Parathyroid adenoma (tissue), 2 donors: ENCODE measurements at regions not wholly inside any gene's neighbourhood (a gene's known extent, or its start where the extent isn't known, plus 50 kb on each side); places are given as distances from the start of the nearest gene placed in this dataset.

Experiments
- H2AFZ ChIP-seq: fragments of 300-600 bp; sonication (generic); one replicate; pipeline ENCODE4 v1.7.0; 2017; ENCODE audit warnings: antibody characterized with exemption, mild to moderate bottlenecking
- H3K27ac ChIP-seq: fragments of 300-600 bp; sonication (generic); one replicate; pipeline ENCODE4 v1.7.0; 2017
- H3K27me3 ChIP-seq: fragments of 300-600 bp; sonication (generic); one replicate; pipeline ENCODE4 v1.7.0; 2017; ENCODE audit warnings: low read length; ENCODE audit not compliant: control insufficient read depth, insufficient read depth
- H3K36me3 ChIP-seq: fragments of 300-600 bp; sonication (generic); one replicate; pipeline ENCODE4 v1.7.0; 2017; ENCODE audit warnings: low read length; ENCODE audit not compliant: control insufficient read depth, insufficient read depth
- H3K4me1 ChIP-seq: fragments of 300-600 bp; sonication (generic); one replicate; pipeline ENCODE4 v1.7.0; 2017; ENCODE audit warnings: control low read depth
- H3K4me2 ChIP-seq: fragments of 300-600 bp; sonication (generic); one replicate; pipeline ENCODE4 v1.7.0; 2017; ENCODE audit warnings: low read length
- H3K4me3 ChIP-seq: fragments of 300-600 bp; sonication (generic); one replicate; pipeline ENCODE4 v1.7.0; 2017; ENCODE audit warnings: low read depth, low read length
- H3K79me2 ChIP-seq: fragments of 300-600 bp; sonication (generic); one replicate; pipeline ENCODE4 v1.7.0; 2017; ENCODE audit warnings: control low read depth
- H3K9ac ChIP-seq: fragments of 300-600 bp; sonication (generic); one replicate; pipeline ENCODE4 v1.7.0; 2017; ENCODE audit warnings: mild to moderate bottlenecking
- H3K9me3 ChIP-seq: fragments of 300-600 bp; sonication (generic); one replicate; pipeline ENCODE4 v1.7.0; 2017; ENCODE audit warnings: low read length; ENCODE audit not compliant: control insufficient read depth
- TF ChIP-seq, protein P1 (sequence below): fragments of 300-600 bp; sonication (generic); IDR thresholded peaks from one replicate; pipeline ENCODE4 v1.7.0; 2017; ENCODE audit warnings: antibody characterized with exemption, mild to moderate bottlenecking
- donor health status: primary hyperparathyroidism.

DNA sequence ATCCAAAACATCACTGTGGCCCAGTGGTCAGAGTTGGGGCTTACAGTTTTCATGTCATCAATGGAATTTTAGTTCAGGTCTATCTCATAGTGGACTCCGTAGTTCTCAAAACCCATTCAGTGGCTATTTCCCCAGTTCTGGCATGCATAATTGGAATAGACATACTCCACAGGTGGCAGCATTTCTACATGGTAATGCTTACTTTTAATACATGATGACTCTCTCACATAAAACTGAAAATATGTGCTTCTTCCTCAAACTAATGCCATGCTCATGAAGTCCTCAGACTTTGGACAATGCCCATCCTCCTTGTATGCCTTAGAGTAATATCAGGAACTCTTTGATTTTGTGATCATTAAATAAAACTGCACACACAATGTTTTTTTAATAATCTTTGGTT lies 857.4 kb upstream of the GOT2 start:
- no peak overlapping the region for H3K27ac ChIP-seq
- no peaks in the 10 kb centered on the region for H3K36me3 ChIP-seq
- no peaks in the 10 kb centered on the region for H3K79me2 ChIP-seq
- H3K27me3 ChIP-seq, result no peaks in the 10 kb centered on the region
- no peak overlapping the region for H2AFZ ChIP-seq
- TF ChIP-seq, protein P1, sequence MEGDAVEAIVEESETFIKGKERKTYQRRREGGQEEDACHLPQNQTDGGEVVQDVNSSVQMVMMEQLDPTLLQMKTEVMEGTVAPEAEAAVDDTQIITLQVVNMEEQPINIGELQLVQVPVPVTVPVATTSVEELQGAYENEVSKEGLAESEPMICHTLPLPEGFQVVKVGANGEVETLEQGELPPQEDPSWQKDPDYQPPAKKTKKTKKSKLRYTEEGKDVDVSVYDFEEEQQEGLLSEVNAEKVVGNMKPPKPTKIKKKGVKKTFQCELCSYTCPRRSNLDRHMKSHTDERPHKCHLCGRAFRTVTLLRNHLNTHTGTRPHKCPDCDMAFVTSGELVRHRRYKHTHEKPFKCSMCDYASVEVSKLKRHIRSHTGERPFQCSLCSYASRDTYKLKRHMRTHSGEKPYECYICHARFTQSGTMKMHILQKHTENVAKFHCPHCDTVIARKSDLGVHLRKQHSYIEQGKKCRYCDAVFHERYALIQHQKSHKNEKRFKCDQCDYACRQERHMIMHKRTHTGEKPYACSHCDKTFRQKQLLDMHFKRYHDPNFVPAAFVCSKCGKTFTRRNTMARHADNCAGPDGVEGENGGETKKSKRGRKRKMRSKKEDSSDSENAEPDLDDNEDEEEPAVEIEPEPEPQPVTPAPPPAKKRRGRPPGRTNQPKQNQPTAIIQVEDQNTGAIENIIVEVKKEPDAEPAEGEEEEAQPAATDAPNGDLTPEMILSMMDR, result no peak
- H3K4me1 ChIP-seq, result no peaks in the 10 kb centered on the region
- H3K4me3 ChIP-seq, result no peak overlapping the region
- no peak overlapping the region for H3K4me2 ChIP-seq
- H3K9ac ChIP-seq, result no peak overlapping the region
- H3K9me3 ChIP-seq, result no peaks in the 10 kb centered on the region

DNA sequence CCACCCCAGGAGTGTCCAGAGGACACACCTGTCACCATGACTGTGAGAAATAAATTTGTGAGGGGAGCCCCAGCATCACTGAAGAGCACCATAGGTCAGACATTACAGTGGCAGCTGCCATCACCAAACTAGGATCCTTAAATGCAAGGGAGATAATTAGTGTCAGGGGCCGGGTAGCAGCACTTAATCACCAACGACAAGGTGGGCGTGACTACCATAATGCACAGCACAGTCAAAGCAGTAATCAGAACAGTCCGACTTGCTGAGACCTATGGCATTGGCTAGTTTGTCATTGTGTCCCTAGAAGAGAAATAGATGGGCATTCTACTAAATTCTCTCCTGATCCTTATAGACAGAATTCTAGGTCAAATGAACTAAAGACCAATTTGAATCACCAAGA lies 856.7 kb upstream of the GOT2 start:
- TF ChIP-seq, protein P1, result no peak
- Histone ChIP-seq H2AFZ (no peak overlapping the region), H3K27ac (no peak overlapping the region), H3K27me3 (no peaks in the 10 kb centered on the region), H3K79me2 (no peaks in the 10 kb centered on the region), H3K9ac (no peak overlapping the region), H3K4me3 (no peak overlapping the region), H3K4me2 (no peak overlapping the region), H3K36me3 (no peaks in the 10 kb centered on the region), H3K4me1 (no peaks in the 10 kb centered on the region), H3K9me3 (no peaks in the 10 kb centered on the region)

DNA sequence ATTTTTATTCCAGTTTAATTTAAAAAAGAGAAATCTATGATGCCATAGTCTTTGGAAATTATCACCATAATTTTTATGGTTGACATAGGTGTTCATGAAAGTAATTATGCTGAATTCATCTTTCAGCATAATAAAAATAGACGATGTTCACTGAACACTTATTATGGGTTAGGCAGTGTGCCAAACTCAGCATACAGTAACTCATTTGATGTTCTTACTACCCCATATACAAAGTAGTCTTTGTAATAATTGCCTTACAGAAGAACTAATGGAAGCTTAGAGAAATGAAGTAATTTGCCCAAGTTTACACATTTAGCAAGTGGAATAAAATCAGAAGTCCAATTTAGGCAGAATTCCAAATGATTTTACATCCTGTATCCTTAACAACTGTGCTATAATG lies 852.2 kb upstream of the GOT2 start:
- H3K27me3 ChIP-seq, result no peaks in the 10 kb centered on the region

DNA sequence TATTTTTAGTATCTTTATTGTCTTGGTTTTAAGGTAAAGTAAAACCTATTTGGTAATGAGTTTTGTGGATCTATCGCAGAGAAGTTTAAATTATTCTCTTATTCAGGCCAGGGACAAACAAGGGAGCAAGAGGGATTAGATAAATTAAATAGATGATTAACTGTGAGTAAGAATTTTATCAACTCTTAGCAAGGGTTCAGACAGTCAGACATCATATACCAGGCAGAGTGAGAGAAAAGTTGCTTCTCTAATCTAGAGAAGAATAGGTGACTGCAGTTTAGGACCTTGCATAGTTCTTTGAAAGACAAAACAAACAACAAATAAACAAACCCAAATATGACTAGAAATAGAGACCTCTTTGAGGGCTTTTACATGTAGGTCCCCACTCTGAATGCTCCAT lies 840.2 kb upstream of the GOT2 start:
- H3K4me3 ChIP-seq, result no peak overlapping the region
- no peaks in the 10 kb centered on the region for H3K9me3 ChIP-seq
- H3K4me2 ChIP-seq, result no peak overlapping the region
- no peaks in the 10 kb centered on the region for H3K36me3 ChIP-seq
- H3K79me2 ChIP-seq, result no peaks in the 10 kb centered on the region
- H3K27me3 ChIP-seq, result no peaks in the 10 kb centered on the region
- no peak overlapping the region for H2AFZ ChIP-seq
- TF ChIP-seq, protein P1, result no peak
- H3K27ac ChIP-seq, result no peak overlapping the region
- no peaks in the 10 kb centered on the region for H3K4me1 ChIP-seq
- no peak overlapping the region for H3K9ac ChIP-seq

More for the DNA sequence above, 852.2 kb upstream of the GOT2 start:
- Histone ChIP-seq H2AFZ (no peak overlapping the region), H3K9me3 (no peaks in the 10 kb centered on the region), H3K4me2 (no peak overlapping the region), H3K4me3 (no peak overlapping the region), H3K36me3 (no peaks in the 10 kb centered on the region), H3K79me2 (no peaks in the 10 kb centered on the region), H3K27ac (no peak overlapping the region), H3K4me1 (no peaks in the 10 kb centered on the region), H3K9ac (no peak overlapping the region)
- TF ChIP-seq, protein P1, result no peak

DNA sequence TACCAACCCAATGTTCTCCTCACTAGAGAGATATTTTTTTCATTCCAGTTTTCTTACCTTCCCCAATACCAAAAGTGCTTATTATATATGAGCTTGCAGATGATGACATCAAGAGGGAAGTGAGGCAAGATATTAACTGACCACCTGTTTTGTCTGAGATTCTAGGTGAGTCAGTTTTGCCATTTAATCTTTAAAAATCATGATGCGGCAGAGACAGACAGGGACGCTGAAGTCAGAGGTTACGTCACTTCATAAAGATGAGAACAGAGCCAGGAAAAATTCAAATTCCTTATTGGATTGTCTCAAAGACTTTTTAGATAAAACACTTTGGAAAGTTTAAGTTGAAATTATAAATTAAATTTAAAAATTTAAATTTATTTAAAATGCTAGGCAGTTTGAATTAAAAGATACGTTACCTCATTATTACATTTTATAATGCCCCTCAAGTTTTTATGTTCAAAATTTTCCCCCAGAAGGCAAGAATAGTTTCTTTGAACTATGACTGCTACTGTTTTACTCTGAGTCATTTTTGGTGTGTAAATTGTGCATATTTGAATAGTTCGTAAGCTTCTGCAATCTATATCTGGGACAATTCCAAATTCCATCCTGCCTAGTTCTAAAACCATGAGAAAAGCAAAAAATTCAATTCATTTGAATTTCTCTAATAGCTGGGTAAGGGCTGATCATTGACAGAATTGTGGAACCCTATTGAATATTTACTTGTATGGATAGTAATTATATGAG lies 839.6 kb upstream of the GOT2 start:
- Histone ChIP-seq H2AFZ (no peak overlapping the region), H3K4me1 (no peaks in the 10 kb centered on the region), H3K4me2 (no peak overlapping the region), H3K36me3 (no peaks in the 10 kb centered on the region), H3K9me3 (no peaks in the 10 kb centered on the region), H3K9ac (no peak overlapping the region), H3K27me3 (no peaks in the 10 kb centered on the region), H3K27ac (no peak overlapping the region), H3K4me3 (no peak overlapping the region), H3K79me2 (no peaks in the 10 kb centered on the region)
- TF ChIP-seq, protein P1, result no peak
